HCT116 (cell line): ENCODE measurements at regions not wholly inside any gene's neighbourhood (a gene's known extent, or its start where the extent isn't known, plus 50 kb on each side); places are given as distances from the start of the nearest gene placed in this dataset.

Experiments used
- ATAC-seq: fragments of 200-7000 bp; cut with Tn5 transposase; 2 replicates; pipeline ENCODE4 v1.9.1; 2020; ENCODE audit warnings: mild to moderate bottlenecking, moderate library complexity
- BruUV-seq: library from RNA; stranded (reverse); fragments of 400-500 nt; replicated peaks from 2 replicates; lab custom pipeline; 2021; lab: Mats Ljungman, UMichigan
- CTCF ChIA-PET: fragments of 300-600 bp; sonication (Branson Sonifier 250); formaldehyde crosslinking; loops from one replicate; lab custom pipeline; 2021; ENCODE audit warnings: antibody characterized with exemption; lab: Charles Lee
- POLR2A ChIA-PET: fragments of 300-600, 350-600 bp; sonication (Branson Sonifier 250); formaldehyde crosslinking; loops from one replicate; lab custom pipeline; 2021; ENCODE audit warnings: antibody characterized with exemption; lab: Charles Lee
- RAD21 ChIA-PET, 2 experiments: fragments of 300-600 bp; sonication (Branson Sonifier 250); formaldehyde crosslinking; loops; one replicate each; lab custom pipeline; 2023; ENCODE audit warnings: low total read pairs in 2 of 2; ENCODE audit not compliant: uncharacterized antibody in 2 of 2, unreplicated experiment in 2 of 2, low non-redundant PET in 1 of 2; lab: Charles Lee
- DNase-seq: peaks from one replicate; pipeline ENCODE4 v3.0.0-alpha.2; 2010; ENCODE audit warnings: low read depth, low spot score
- H2AFZ ChIP-seq: fragments of 200-600 bp; shearing (Covaris generic), sonication (generic); 2 replicates; pipeline ENCODE4 v1.6.1; 2017; ENCODE audit warnings: low read depth, mixed run types, mixed read lengths, antibody characterized with exemption, low read length; ENCODE audit not compliant: poor library complexity, severe bottlenecking
- H3K27ac ChIP-seq: 2 replicates; pipeline ENCODE4 v1.5.1; 2012; ENCODE audit warnings: low read depth, low read length
- H3K27me3 ChIP-seq: fragments of 200-600 bp; sonication (generic); 2 replicates; pipeline ENCODE4 v1.6.1; 2016; ENCODE audit warnings: mixed run types, low read length, mixed read lengths; ENCODE audit not compliant: insufficient read depth
- H3K36me3 ChIP-seq, 2 experiments: fragments of 200-500 bp in 1 of 2; fragments of 200-600 bp in 1 of 2; sonication (Bioruptor generic) in 1 of 2; sonication (generic) in 1 of 2; 2 replicates each; pipeline versions ENCODE4 v1.5.1 to v1.6.1; 2014 to 2016; ENCODE audit warnings: low read length in 2 of 2, inconsistent platforms in 1 of 2, mixed read lengths in 1 of 2, mixed run types in 1 of 2; ENCODE audit not compliant: insufficient read depth in 2 of 2, control insufficient read depth in 1 of 2
- H3K4me1 ChIP-seq, 2 experiments: fragments of 200-600 bp in 1 of 2; sonication (generic) in 1 of 2; 2 replicates each; pipeline versions ENCODE4 v1.5.1 to v1.6.1; 2012 to 2017; ENCODE audit warnings: low read length in 2 of 2, inconsistent platforms in 1 of 2, mild to moderate bottlenecking in 1 of 2, mixed read lengths in 1 of 2, mixed run types in 1 of 2, moderate library complexity in 1 of 2; ENCODE audit not compliant: insufficient read depth in 2 of 2, control insufficient read depth in 1 of 2
- H3K4me2 ChIP-seq: fragments of 200-600 bp; sonication (generic); 2 replicates; pipeline ENCODE4 v1.6.1; 2017; ENCODE audit warnings: mixed run types, low read length, mixed read lengths
- H3K4me3 ChIP-seq, 2 experiments: fragments of 200-600 bp in 1 of 2; sonication (generic) in 1 of 2; replicated peaks in 1 of 2; 2 replicates each; pipeline ENCODE4 v1.5.1; 2011 to 2016; ENCODE audit warnings: low read length in 2 of 2, control low read depth in 1 of 2, low read depth in 1 of 2, mild to moderate bottlenecking in 1 of 2, mixed read lengths in 1 of 2, mixed run types in 1 of 2
- H3K79me2 ChIP-seq: fragments of 200-600 bp; sonication (generic); 2 replicates; pipeline ENCODE4 v1.6.1; 2017; ENCODE audit warnings: mild to moderate bottlenecking, mixed run types, low read length, moderate library complexity, mixed read lengths; ENCODE audit not compliant: insufficient read depth
- H3K9ac ChIP-seq: fragments of 200-600 bp; sonication (generic); 2 replicates; pipeline ENCODE4 v1.6.1; 2016; ENCODE audit warnings: low read length, mixed read lengths
- H3K9me2 ChIP-seq: fragments of 200-600 bp; sonication (generic), shearing (Covaris generic); 2 replicates; pipeline ENCODE4 v1.6.1; 2017; ENCODE audit warnings: mixed run types, mild to moderate bottlenecking, moderate library complexity; ENCODE audit not compliant: insufficient read depth
- H3K9me3 ChIP-seq, 2 experiments: fragments of 200-500 bp in 1 of 2; fragments of 200-600 bp in 1 of 2; sonication (Bioruptor generic) in 1 of 2; sonication (generic) in 1 of 2; 2 replicates each; pipeline ENCODE4 v1.6.1; 2014 to 2017; ENCODE audit warnings: low read length in 2 of 2, mixed read lengths in 2 of 2, inconsistent platforms in 1 of 2, low read depth in 1 of 2, mild to moderate bottlenecking in 1 of 2, mixed run types in 1 of 2, moderate library complexity in 1 of 2; ENCODE audit not compliant: control insufficient read depth in 1 of 2, insufficient read depth in 1 of 2
- H4K20me1 ChIP-seq: fragments of 200-600 bp; sonication (generic), shearing (Covaris generic); 2 replicates; pipeline ENCODE4 v1.6.1; 2017; ENCODE audit warnings: mixed run types, mild to moderate bottlenecking, moderate library complexity; ENCODE audit not compliant: insufficient read depth
- CBX3 ChIP-seq: IDR thresholded peaks from 2 replicates; pipeline ENCODE4 v1.6.1; 2012; ENCODE audit warnings: low read depth
- CTCF ChIP-seq, 3 experiments: fragments of 200-600 bp in 1 of 3; sonication (generic) in 1 of 3; IDR thresholded peaks in 2 of 3; conservative IDR thresholded peaks in 1 of 3; 2 replicates each; pipeline ENCODE4 v1.5.1; 2012 to 2017; ENCODE audit warnings: low read depth in 2 of 3, low read length in 2 of 3, antibody characterized with exemption in 1 of 3, borderline replicate concordance in 1 of 3, control low read depth in 1 of 3, mild to moderate bottlenecking in 1 of 3, mixed read lengths in 1 of 3, mixed run types in 1 of 3, moderate library complexity in 1 of 3; ENCODE audit not compliant: insufficient read depth in 1 of 3
- ELF1 ChIP-seq: IDR thresholded peaks from 2 replicates; pipeline ENCODE4 v1.6.1; 2012; ENCODE audit warnings: low read depth, borderline replicate concordance
- MAX ChIP-seq: IDR thresholded peaks from 2 replicates; pipeline ENCODE4 v1.6.1; 2012
- POLR2A ChIP-seq: IDR thresholded peaks from 2 replicates; pipeline ENCODE4 v1.7.0; 2011; ENCODE audit warnings: borderline replicate concordance; ENCODE audit not compliant: insufficient read depth, insufficient read length; ENCODE audit errors: extremely low read depth
- POLR2AphosphoS5 ChIP-seq: IDR thresholded peaks from 2 replicates; pipeline ENCODE4 v1.6.1; 2011; ENCODE audit warnings: mild to moderate bottlenecking, low read depth, low read length, moderate library complexity
- RAD21 ChIP-seq: IDR thresholded peaks from 2 replicates; pipeline ENCODE4 v1.6.1; 2012; ENCODE audit warnings: low read depth, mild to moderate bottlenecking
- REST ChIP-seq: IDR thresholded peaks from 2 replicates; pipeline ENCODE4 v1.6.1; 2012; ENCODE audit warnings: low read depth
- SIN3A ChIP-seq: IDR thresholded peaks from 2 replicates; pipeline ENCODE4 v1.6.1; 2012; ENCODE audit warnings: low read depth
- TCF7L2 ChIP-seq: IDR thresholded peaks from 2 replicates; pipeline ENCODE4 v1.7.0; 2011; ENCODE audit warnings: borderline replicate concordance, inconsistent platforms; ENCODE audit not compliant: insufficient read depth, insufficient read length; ENCODE audit errors: extremely low read depth
- YY1 ChIP-seq: IDR thresholded peaks from 2 replicates; pipeline ENCODE4 v1.6.1; 2011; ENCODE audit warnings: low read length, low read depth, moderate library complexity, mild to moderate bottlenecking; ENCODE audit not compliant: insufficient replicate concordance; ENCODE audit errors: extremely low read depth
- intact Hi-C: fragments of 100-400 bp; cut with micrococcal nuclease; formaldehyde crosslinking; loops from 2 replicates; pipeline ENCODE4 v1.10.0; 2022

- TF ChIP-seq SIN3A (no peak), CTCF (IDR thresholded peaks at IDR 0.05 in 2 of 3, conservative IDR thresholded peaks at IDR 0.05 in 1 of 3; ENCODE audit: borderline replicate concordance in 1 of 3, insufficient read depth in 1 of 3, low read depth in 2 of 3, low read length in 2 of 3) (no peak), CBX3 (no peak)
Measured at GRCh38 chr7:54679490-54679817, 79.6 kb downstream of the SEC61G start (continued).

GRCh38 chr7:54678763-54679489 is 80.1 kb downstream of the SEC61G start:
- peak; percentile 38; the same call in 1 of the 2 replicates for TF ChIP-seq RAD21
- TF ChIP-seq ELF1, result no peak
- TF ChIP-seq TCF7L2, result no peak
- no peak for TF ChIP-seq POLR2AphosphoS5
- TF ChIP-seq MAX, result no peak
- TF ChIP-seq YY1, result no peak
- TF ChIP-seq CTCF (IDR thresholded peaks at IDR 0.05 in 2 of 3, conservative IDR thresholded peaks at IDR 0.05 in 1 of 3; ENCODE audit: borderline replicate concordance in 1 of 3, insufficient read depth in 1 of 3, low read depth in 2 of 3, low read length in 2 of 3), result peak in 1 of 3 experiments; percentile 27; a peak in 1 of 6 replicates
- TF ChIP-seq REST, result no peak
- no peak for TF ChIP-seq POLR2A
- no peak for TF ChIP-seq CBX3
- ChIA-PET POLR2A (no interaction called here), CTCF (no interaction called here), RAD21 (no interaction called here)
- Histone ChIP-seq H2AFZ (no peak overlapping the region), H3K27ac (no peak overlapping the region), H3K9me2 (no peaks in the 10 kb centered on the region), H3K4me1 (no peaks in the 10 kb centered on the region), H3K27me3 (peaks cover 7% of the 10 kb centered on the region), H3K4me3 (no peak overlapping the region), H3K36me3 (no peaks in the 10 kb centered on the region), H3K9me3 (no peaks in the 10 kb centered on the region), H4K20me1 (no peaks in the 10 kb centered on the region), H3K9ac (no peak overlapping the region), H3K79me2 (no peaks in the 10 kb centered on the region), H3K4me2 (no peak overlapping the region)
- BruUV-seq, result no TSS peak
- ATAC-seq (no peak), DNase-seq (no peak)
- intact Hi-C loops, result no loop called here
